ENCODE measurements at regions not wholly inside any gene's neighbourhood (a gene's known extent, or its start where the extent isn't known, plus 50 kb on each side); places are given as distances from the start of the nearest gene placed in this dataset.
A peak's percentile ranks its signal among the peaks of the same experiment; 100 is the strongest.

- FAIRE-seq (no peak), ATAC-seq (no peak), DNase-seq (no peak)
- H3K27me3 ChIP-seq: no peaks in the 10 kb centered on the region
- no peak for TF ChIP-seq CTCF (IDR thresholded peaks at IDR 0.05)
- H3K4me3 ChIP-seq: no peak overlapping the region
- intact Hi-C loops (cut with DNase I): no loop called here
- WGBS, 2 donors: 96 to 100% methylated on average over 2 of the region's 2 CpGs
- H3K9me3 ChIP-seq: no peaks in the 10 kb centered on the region
- H3K36me3 ChIP-seq: no peaks in the 10 kb centered on the region
- H3K27ac ChIP-seq: no peak overlapping the region
- H3K4me1 ChIP-seq: no peaks in the 10 kb centered on the region
Measured at GRCh38 chr2:7911196-7911595, 770.7 kb upstream of the ID2 start.

GRCh38 chr2:7913974-7914373 is 767.9 kb upstream of the ID2 start:
- H3K4me1 ChIP-seq: no peaks in the 10 kb centered on the region
- no peaks in the 10 kb centered on the region for H3K27me3 ChIP-seq
- no peak for DNase-seq
- H3K4me3 ChIP-seq: no peak overlapping the region
- no peak overlapping the region for H3K27ac ChIP-seq
- intact Hi-C loops (cut with DNase I): no loop called here
- no peak for FAIRE-seq
- no peak for TF ChIP-seq CTCF (IDR thresholded peaks at IDR 0.05)
- no peaks in the 10 kb centered on the region for H3K36me3 ChIP-seq
- ATAC-seq: no peak
- no peaks in the 10 kb centered on the region for H3K9me3 ChIP-seq
- WGBS, 2 donors: 86% methylated on average over 10 of the region's 10 CpGs

- Histone ChIP-seq H3K4me1 (no peaks in the 10 kb centered on the region), H3K36me3 (no peaks in the 10 kb centered on the region), H3K27ac (no peak overlapping the region), H3K27me3 (no peaks in the 10 kb centered on the region), H3K9me3 (no peaks in the 10 kb centered on the region), H3K4me3 (no peak overlapping the region)
- intact Hi-C loops (cut with DNase I): no loop called here
- WGBS, 2 donors: 85 to 86% methylated on average over 14 of the region's 14 CpGs
- peak in 1 of 4 donors; percentile 14 for ATAC-seq
- DNase-seq: no peak
- no peak for FAIRE-seq
- no peak for TF ChIP-seq CTCF (IDR thresholded peaks at IDR 0.05)
Measured at GRCh38 chr2:7915302-7916091, 766.4 kb upstream of the ID2 start.

GRCh38 chr2:7916670-7917069 is 765.2 kb upstream of the ID2 start:
- no peak for TF ChIP-seq CTCF (IDR thresholded peaks at IDR 0.05)
- Histone ChIP-seq H3K36me3 (no peaks in the 10 kb centered on the region), H3K27me3 (no peaks in the 10 kb centered on the region), H3K4me3 (no peak overlapping the region), H3K4me1 (no peaks in the 10 kb centered on the region), H3K27ac (no peak overlapping the region), H3K9me3 (no peaks in the 10 kb centered on the region)
- no peak for ATAC-seq
- no peak for FAIRE-seq
- intact Hi-C loops (cut with DNase I): no loop called here
- 90 to 94% methylated on average over 2 of the region's 2 CpGs for WGBS, 2 donors
- DNase-seq: no peak

GRCh38 chr2:7919510-7919909 is 762.3 kb upstream of the ID2 start:
- no peaks in the 10 kb centered on the region for H3K9me3 ChIP-seq
- ATAC-seq (no peak), DNase-seq (no peak), FAIRE-seq (no peak)
- no peaks in the 10 kb centered on the region for H3K36me3 ChIP-seq
- intact Hi-C loops (cut with DNase I): no loop called here
- H3K27me3 ChIP-seq: no peaks in the 10 kb centered on the region
- no peaks in the 10 kb centered on the region for H3K4me1 ChIP-seq
- no peak overlapping the region for H3K4me3 ChIP-seq
- no peak overlapping the region for H3K27ac ChIP-seq
- 87 to 89% methylated on average over 8 of the region's 8 CpGs for WGBS, 2 donors
- no peak for TF ChIP-seq CTCF (IDR thresholded peaks at IDR 0.05)
